Panc1 (cell line): ENCODE measurements at regions not wholly inside any gene's neighbourhood (a gene's known extent, or its start where the extent isn't known, plus 50 kb on each side); places are given as distances from the start of the nearest gene placed in this dataset.

Source experiments
- ATAC-seq: fragments of 200-7000 bp; cut with Tn5 transposase; 2 replicates; pipeline ENCODE4 v1.9.1; 2020; ENCODE audit warnings: mild to moderate bottlenecking, moderate library complexity
- BruUV-seq: library from RNA; stranded (reverse); fragments of 400-500 nt; replicated peaks from 2 replicates; lab custom pipeline; 2021; lab: Mats Ljungman, UMichigan
- CTCF ChIA-PET: fragments of 300-600 bp; sonication (Branson Sonifier 250); formaldehyde crosslinking; loops from one replicate; lab custom pipeline; 2022; ENCODE audit warnings: antibody characterized with exemption; lab: Charles Lee
- POLR2A ChIA-PET: fragments of 300-600 bp; sonication (Branson Sonifier 250); formaldehyde crosslinking; loops from one replicate; lab custom pipeline; 2022; ENCODE audit warnings: antibody characterized with exemption; lab: Charles Lee
- DNase-seq: peaks from one replicate; pipeline ENCODE4 v3.0.0-alpha.2; 2010; ENCODE audit warnings: low read depth, low spot score
- H3K27ac ChIP-seq: 2 replicates; pipeline ENCODE4 v1.5.1; 2011; ENCODE audit warnings: mild to moderate bottlenecking, low read length, inconsistent platforms
- H3K27me3 ChIP-seq: fragments of 200-500 bp; sonication (Bioruptor generic); 2 replicates; pipeline ENCODE4 v1.6.0; 2014; ENCODE audit warnings: low read length, inconsistent platforms; ENCODE audit not compliant: control insufficient read depth, insufficient read depth
- H3K36me3 ChIP-seq: fragments of 200-500 bp; sonication (Bioruptor generic); 2 replicates; pipeline ENCODE4 v1.5.1; 2014; ENCODE audit warnings: inconsistent platforms, mild to moderate bottlenecking, low read length, moderate library complexity; ENCODE audit not compliant: control insufficient read depth, insufficient read depth
- H3K4me1 ChIP-seq: 2 replicates; pipeline ENCODE4 v1.5.1; 2011; ENCODE audit warnings: inconsistent platforms, mild to moderate bottlenecking, low read length, moderate library complexity; ENCODE audit not compliant: control insufficient read depth, insufficient read depth
- H3K4me3 ChIP-seq, 2 experiments: 2 replicates each; pipeline ENCODE4 v1.5.1; 2011 to 2012; ENCODE audit warnings: low read depth in 2 of 2, low read length in 2 of 2, mild to moderate bottlenecking in 2 of 2, inconsistent platforms in 1 of 2, moderate library complexity in 1 of 2
- H3K9me3 ChIP-seq: fragments of 200-500 bp; sonication (Bioruptor generic); 2 replicates; pipeline ENCODE4 v1.5.1; 2014; ENCODE audit warnings: low read depth, mild to moderate bottlenecking, inconsistent platforms, low read length, moderate library complexity; ENCODE audit not compliant: control insufficient read depth, insufficient read depth
- POLR2AphosphoS5 ChIP-seq: IDR thresholded peaks from 2 replicates; pipeline ENCODE4 v1.6.1; 2012; ENCODE audit warnings: mild to moderate bottlenecking, low read depth, low read length, moderate library complexity
- SIN3A ChIP-seq: IDR thresholded peaks from 2 replicates; pipeline ENCODE4 v1.6.1; 2012; ENCODE audit warnings: low read depth, mild to moderate bottlenecking, low read length, moderate library complexity, borderline replicate concordance; ENCODE audit not compliant: insufficient read depth
- TCF7L2 ChIP-seq: IDR thresholded peaks from 2 replicates; pipeline ENCODE4 v1.6.1; 2011; ENCODE audit warnings: mild to moderate bottlenecking, low read depth, low read length, inconsistent platforms
- in situ Hi-C: cut with HindIII; loops from 2 replicates; pipeline ENCODE4 v1.10.0; 2016; ENCODE audit warnings: low sequenced_read_pairs, low pct_unique_long_range_greater_than_20kb
- intact Hi-C: fragments of 100-400 bp; cut with micrococcal nuclease; formaldehyde crosslinking; loops from one replicate; pipeline ENCODE4 v1.10.0; 2022; ENCODE audit not compliant: unreplicated experiment
- TF ChIP-seq, protein P1 (sequence below): fragments of 450-650 bp; IDR thresholded peaks from 2 replicates; pipeline ENCODE4 v1.5.1; 2017; ENCODE audit warnings: mild to moderate bottlenecking
- TF ChIP-seq, protein P2 (sequence below), 2 experiments: IDR thresholded peaks; 2 replicates each; pipeline ENCODE4 v1.6.1; 2011 to 2012; ENCODE audit warnings: low read depth in 2 of 2, control low read depth in 1 of 2, low read length in 1 of 2, mild to moderate bottlenecking in 1 of 2, moderate library complexity in 1 of 2; ENCODE audit not compliant: insufficient read depth in 1 of 2

DNA sequence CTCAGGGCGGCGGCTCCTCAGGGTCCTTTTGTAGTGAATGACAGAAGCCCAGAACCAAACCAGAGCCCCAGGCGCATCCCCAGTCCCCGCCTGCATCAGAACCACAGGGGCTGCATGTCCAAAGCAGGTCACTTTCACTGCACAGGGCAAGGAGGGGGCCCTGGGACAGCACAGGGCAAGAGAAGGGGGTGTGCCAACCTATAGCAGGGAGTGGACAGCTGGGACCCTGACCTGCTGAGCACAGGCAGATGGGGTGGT, 501.4 kb downstream of the PREX1 start:
- in situ Hi-C loops (no loop called here), intact Hi-C loops (no loop called here)
- ChIA-PET POLR2A (no interaction called here), CTCF (no interaction called here)
- Histone ChIP-seq H3K4me3 (no peak overlapping the region), H3K4me1 (no peaks in the 10 kb centered on the region), H3K36me3 (no peaks in the 10 kb centered on the region), H3K27ac (no peak overlapping the region), H3K9me3 (no peaks in the 10 kb centered on the region), H3K27me3 (0 out of 2 replicates have a peak, but pooled peaks cover 2% of the 10 kb centered on the region)
- ATAC-seq (no peak), DNase-seq (no peak)
- no TSS peak for BruUV-seq
- no peak for TF ChIP-seq TCF7L2
- TF ChIP-seq, protein P1, sequence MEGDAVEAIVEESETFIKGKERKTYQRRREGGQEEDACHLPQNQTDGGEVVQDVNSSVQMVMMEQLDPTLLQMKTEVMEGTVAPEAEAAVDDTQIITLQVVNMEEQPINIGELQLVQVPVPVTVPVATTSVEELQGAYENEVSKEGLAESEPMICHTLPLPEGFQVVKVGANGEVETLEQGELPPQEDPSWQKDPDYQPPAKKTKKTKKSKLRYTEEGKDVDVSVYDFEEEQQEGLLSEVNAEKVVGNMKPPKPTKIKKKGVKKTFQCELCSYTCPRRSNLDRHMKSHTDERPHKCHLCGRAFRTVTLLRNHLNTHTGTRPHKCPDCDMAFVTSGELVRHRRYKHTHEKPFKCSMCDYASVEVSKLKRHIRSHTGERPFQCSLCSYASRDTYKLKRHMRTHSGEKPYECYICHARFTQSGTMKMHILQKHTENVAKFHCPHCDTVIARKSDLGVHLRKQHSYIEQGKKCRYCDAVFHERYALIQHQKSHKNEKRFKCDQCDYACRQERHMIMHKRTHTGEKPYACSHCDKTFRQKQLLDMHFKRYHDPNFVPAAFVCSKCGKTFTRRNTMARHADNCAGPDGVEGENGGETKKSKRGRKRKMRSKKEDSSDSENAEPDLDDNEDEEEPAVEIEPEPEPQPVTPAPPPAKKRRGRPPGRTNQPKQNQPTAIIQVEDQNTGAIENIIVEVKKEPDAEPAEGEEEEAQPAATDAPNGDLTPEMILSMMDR: no peak
- TF ChIP-seq POLR2AphosphoS5: no peak
- TF ChIP-seq, protein P2, sequence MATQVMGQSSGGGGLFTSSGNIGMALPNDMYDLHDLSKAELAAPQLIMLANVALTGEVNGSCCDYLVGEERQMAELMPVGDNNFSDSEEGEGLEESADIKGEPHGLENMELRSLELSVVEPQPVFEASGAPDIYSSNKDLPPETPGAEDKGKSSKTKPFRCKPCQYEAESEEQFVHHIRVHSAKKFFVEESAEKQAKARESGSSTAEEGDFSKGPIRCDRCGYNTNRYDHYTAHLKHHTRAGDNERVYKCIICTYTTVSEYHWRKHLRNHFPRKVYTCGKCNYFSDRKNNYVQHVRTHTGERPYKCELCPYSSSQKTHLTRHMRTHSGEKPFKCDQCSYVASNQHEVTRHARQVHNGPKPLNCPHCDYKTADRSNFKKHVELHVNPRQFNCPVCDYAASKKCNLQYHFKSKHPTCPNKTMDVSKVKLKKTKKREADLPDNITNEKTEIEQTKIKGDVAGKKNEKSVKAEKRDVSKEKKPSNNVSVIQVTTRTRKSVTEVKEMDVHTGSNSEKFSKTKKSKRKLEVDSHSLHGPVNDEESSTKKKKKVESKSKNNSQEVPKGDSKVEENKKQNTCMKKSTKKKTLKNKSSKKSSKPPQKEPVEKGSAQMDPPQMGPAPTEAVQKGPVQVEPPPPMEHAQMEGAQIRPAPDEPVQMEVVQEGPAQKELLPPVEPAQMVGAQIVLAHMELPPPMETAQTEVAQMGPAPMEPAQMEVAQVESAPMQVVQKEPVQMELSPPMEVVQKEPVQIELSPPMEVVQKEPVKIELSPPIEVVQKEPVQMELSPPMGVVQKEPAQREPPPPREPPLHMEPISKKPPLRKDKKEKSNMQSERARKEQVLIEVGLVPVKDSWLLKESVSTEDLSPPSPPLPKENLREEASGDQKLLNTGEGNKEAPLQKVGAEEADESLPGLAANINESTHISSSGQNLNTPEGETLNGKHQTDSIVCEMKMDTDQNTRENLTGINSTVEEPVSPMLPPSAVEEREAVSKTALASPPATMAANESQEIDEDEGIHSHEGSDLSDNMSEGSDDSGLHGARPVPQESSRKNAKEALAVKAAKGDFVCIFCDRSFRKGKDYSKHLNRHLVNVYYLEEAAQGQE (IDR thresholded peaks at IDR 0.05; ENCODE audit: insufficient read depth in 1 of 2, low read depth in 2 of 2, low read length in 1 of 2): no peak
- no peak for TF ChIP-seq SIN3A

DNA sequence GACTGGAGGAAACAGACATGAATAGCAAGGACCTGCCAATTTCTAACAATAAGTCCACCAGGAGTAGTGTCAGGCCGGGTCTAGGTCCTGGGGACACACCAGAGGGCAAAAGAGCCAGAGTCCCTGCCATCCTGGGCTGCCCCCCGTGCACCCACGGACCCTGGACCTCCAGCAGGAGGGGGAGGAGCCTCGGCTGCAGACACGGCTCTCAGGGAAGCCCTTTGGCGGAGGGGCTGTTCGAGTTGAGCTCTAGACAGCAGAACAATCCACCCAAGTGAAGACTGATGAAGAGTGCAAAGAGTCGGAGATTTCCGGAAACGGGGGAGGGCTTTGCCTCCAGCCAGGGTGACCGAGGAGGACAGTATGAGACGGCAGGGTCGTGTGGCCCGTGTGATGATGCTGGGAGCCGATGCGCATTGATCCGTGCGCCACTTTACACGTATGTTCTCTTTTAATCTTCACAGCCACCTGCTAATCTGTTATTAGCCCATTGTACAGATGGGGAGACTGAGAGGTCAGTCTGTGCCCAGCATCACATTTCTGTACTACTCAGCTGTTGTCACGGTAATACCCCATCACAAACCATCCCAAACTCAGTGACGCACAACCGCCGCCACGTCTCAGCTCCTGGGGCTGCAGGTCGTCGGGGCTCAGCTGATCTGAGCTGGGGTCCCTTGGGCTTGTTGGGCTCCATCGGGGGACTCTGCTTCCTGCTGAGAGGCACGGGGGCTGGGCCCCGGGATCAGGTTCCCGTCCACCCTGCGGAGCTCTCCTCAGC, 502.0 kb downstream of the PREX1 start:
- in situ Hi-C loops: no loop called here

More for the DNA sequence above, 502.0 kb downstream of the PREX1 start:
- BruUV-seq: no TSS peak
- Histone ChIP-seq H3K27me3 (0 out of 2 replicates have a peak, but pooled peaks cover 2% of the 10 kb centered on the region), H3K27ac (no peak overlapping the region), H3K4me1 (no peaks in the 10 kb centered on the region), H3K9me3 (no peaks in the 10 kb centered on the region), H3K4me3 (no peak overlapping the region), H3K36me3 (no peaks in the 10 kb centered on the region)
- ChIA-PET POLR2A (no interaction called here), CTCF (no interaction called here)
- intact Hi-C loops: no loop called here
- TF ChIP-seq TCF7L2 (no peak), SIN3A (no peak), POLR2AphosphoS5 (no peak)
- TF ChIP-seq, protein P1: no peak
- TF ChIP-seq, protein P2 (IDR thresholded peaks at IDR 0.05; ENCODE audit: insufficient read depth in 1 of 2, low read depth in 2 of 2, low read length in 1 of 2): no peak
- DNase-seq (no peak), ATAC-seq (no peak)
